ENCODE measurements at regions not wholly inside any gene's neighbourhood (a gene's known extent, or its start where the extent isn't known, plus 50 kb on each side); places are given as distances from the start of the nearest gene placed in this dataset.
"Not testable (repeated sequence)": the region's sequence is repeated elsewhere in the genome, so short reads cannot be mapped to it uniquely, and the experiment has no call there.

- no peak for FAIRE-seq
Observed at GRCh38 chr20:56723331-56723730, 94.2 kb downstream of the TFAP2C start.

GRCh38 chr20:56724241-56724757 lies 95.2 kb downstream of the TFAP2C start:
- FAIRE-seq (no peak), DNase-seq (ENCODE audit: insufficient read length, low spot score) (no peak)

More at GRCh38 chr20:56723331-56723730, 94.2 kb downstream of the TFAP2C start:
- no peak for DNase-seq (ENCODE audit: insufficient read length, low spot score)

GRCh38 chr20:56730003-56730402 lies 100.9 kb downstream of the TFAP2C start:
- FAIRE-seq (no peak), DNase-seq (ENCODE audit: insufficient read length, low spot score) (no peak)

GRCh38 chr20:56730996-56731395 lies 101.9 kb downstream of the TFAP2C start:
- FAIRE-seq (no peak), DNase-seq (ENCODE audit: insufficient read length, low spot score) (no peak)

- no peak for FAIRE-seq
Observed at GRCh38 chr20:56731476-56731875, 102.4 kb downstream of the TFAP2C start.

GRCh38 chr20:56733967-56734366 lies 104.9 kb downstream of the TFAP2C start:
- FAIRE-seq (no peak), DNase-seq (ENCODE audit: insufficient read length, low spot score) (no peak)

More at GRCh38 chr20:56731476-56731875, 102.4 kb downstream of the TFAP2C start:
- DNase-seq (ENCODE audit: insufficient read length, low spot score) = no peak

GRCh38 chr20:56735084-56735642 lies 106.1 kb downstream of the TFAP2C start:
- DNase-seq (ENCODE audit: insufficient read length, low spot score) (no peak), FAIRE-seq (no peak)

GRCh38 chr20:56736285-56736857 lies 107.3 kb downstream of the TFAP2C start:
- FAIRE-seq (no peak), DNase-seq (ENCODE audit: insufficient read length, low spot score) (no peak)

- not testable (repeated sequence) for DNase-seq (ENCODE audit: insufficient read length, low spot score); FAIRE-seq
Observed at GRCh38 chr20:56744325-56744821, 115.3 kb downstream of the TFAP2C start.

GRCh38 chr20:56748476-56749377 lies 119.6 kb downstream of the TFAP2C start:
- DNase-seq (ENCODE audit: insufficient read length, low spot score) (no peak), FAIRE-seq (no peak)

GRCh38 chr20:56750430-56750829 lies 121.3 kb downstream of the TFAP2C start:
- no peak for FAIRE-seq
- no peak for DNase-seq (ENCODE audit: insufficient read length, low spot score)

- FAIRE-seq = no peak
- no peak for DNase-seq (ENCODE audit: insufficient read length, low spot score)
Observed at GRCh38 chr20:56752274-56752673, 123.2 kb downstream of the TFAP2C start.

GRCh38 chr20:56755201-56755600 lies 126.1 kb downstream of the TFAP2C start:
- DNase-seq (ENCODE audit: insufficient read length, low spot score) = no peak
- no peak for FAIRE-seq

GRCh38 chr20:56756658-56757057 lies 127.6 kb downstream of the TFAP2C start:
- FAIRE-seq; DNase-seq (ENCODE audit: insufficient read length, low spot score): not testable (repeated sequence)

GRCh38 chr20:56758706-56759105 lies 129.6 kb downstream of the TFAP2C start:
- no peak for FAIRE-seq
- DNase-seq (ENCODE audit: insufficient read length, low spot score) = no peak

GRCh38 chr20:56759741-56760278 lies 130.7 kb downstream of the TFAP2C start:
- DNase-seq (ENCODE audit: insufficient read length, low spot score) (no peak), FAIRE-seq (no peak)

GRCh38 chr20:56760610-56761009 lies 131.5 kb downstream of the TFAP2C start:
- FAIRE-seq (no peak), DNase-seq (ENCODE audit: insufficient read length, low spot score) (no peak)

- DNase-seq (ENCODE audit: insufficient read length, low spot score) (no peak), FAIRE-seq (no peak)
Observed at GRCh38 chr20:56761393-56761792, 132.3 kb downstream of the TFAP2C start.

- FAIRE-seq (no peak), DNase-seq (ENCODE audit: insufficient read length, low spot score) (no peak)
Observed at GRCh38 chr20:56762401-56762800, 133.3 kb downstream of the TFAP2C start.

- DNase-seq (ENCODE audit: insufficient read length, low spot score) (no peak), FAIRE-seq (no peak)
Observed at GRCh38 chr20:56762829-56763228, 133.7 kb downstream of the TFAP2C start.

GRCh38 chr20:56764671-56765070 lies 135.6 kb downstream of the TFAP2C start:
- FAIRE-seq (no peak), DNase-seq (ENCODE audit: insufficient read length, low spot score) (no peak)
